ENCODE measurements at regions not wholly inside any gene's neighbourhood (a gene's known extent, or its start where the extent isn't known, plus 50 kb on each side); places are given as distances from the start of the nearest gene placed in this dataset.
A peak's percentile ranks its signal among the peaks of the same experiment; 100 is the strongest.
"Not testable (repeated sequence)": the region's sequence is repeated elsewhere in the genome, so short reads cannot be mapped to it uniquely, and the experiment has no call there.

GRCh38 chr5:58018016-58018415 is 441.9 kb downstream of the PLK2 start:
- intact Hi-C loops (cut with DNase I), result no loop called here
- no peak for DNase-seq

DNA sequence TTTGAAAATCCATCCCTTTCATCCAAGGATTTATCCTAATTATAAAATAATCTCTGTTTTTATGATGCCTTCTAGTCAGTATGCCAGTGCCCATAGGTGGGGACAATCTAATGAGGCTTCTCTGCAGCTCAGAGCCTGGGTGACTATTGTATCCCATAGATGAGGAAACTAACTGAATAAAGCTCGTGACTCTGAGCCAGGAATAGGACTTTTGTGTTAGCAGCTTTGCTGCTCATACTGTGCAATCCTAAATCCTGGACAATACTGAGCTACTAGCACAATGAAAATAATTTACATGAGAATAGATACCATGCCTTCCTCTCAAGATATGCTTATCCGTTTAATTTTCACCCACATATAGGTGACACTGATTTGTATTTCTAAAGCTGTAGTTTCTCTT is 443.0 kb downstream of the PLK2 start:
- no peak for DNase-seq
- intact Hi-C loops (cut with DNase I), result no loop called here

DNA sequence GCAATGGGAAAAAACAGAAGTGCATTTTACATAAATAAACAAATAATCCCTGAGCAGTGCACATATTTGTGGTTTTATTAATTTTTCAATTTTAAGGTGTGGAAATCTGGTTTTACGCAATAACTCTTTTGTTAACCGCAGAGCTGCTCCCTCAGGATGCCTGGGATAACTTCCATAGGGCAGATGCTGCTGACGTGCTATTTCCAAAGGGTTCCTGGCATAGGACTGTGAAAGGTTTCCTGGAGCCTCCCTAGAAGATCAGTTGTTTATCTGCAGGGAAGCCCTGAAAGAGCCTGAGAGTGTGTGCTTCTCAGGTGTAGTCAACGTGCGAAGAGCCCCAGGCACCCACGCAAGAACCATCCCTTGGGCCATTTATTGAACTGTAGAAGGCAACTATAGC is 443.5 kb downstream of the PLK2 start:
- intact Hi-C loops (cut with DNase I), result no loop called here
- no peak for DNase-seq

- intact Hi-C loops (cut with DNase I), result no loop called here
Observed at GRCh38 chr5:58015175-58015574, 444.7 kb downstream of the PLK2 start.

GRCh38 chr5:58013542-58014258 is 446.2 kb downstream of the PLK2 start:
- no peak for DNase-seq
- intact Hi-C loops (cut with DNase I), result no loop called here

More at GRCh38 chr5:58015175-58015574, 444.7 kb downstream of the PLK2 start:
- DNase-seq, result no peak

- no peak for DNase-seq
Observed at GRCh38 chr5:58012801-58013315, 447.0 kb downstream of the PLK2 start.

GRCh38 chr5:58012102-58012501 is 447.8 kb downstream of the PLK2 start:
- DNase-seq, result no peak
- intact Hi-C loops (cut with DNase I), result no loop called here

More at GRCh38 chr5:58012801-58013315, 447.0 kb downstream of the PLK2 start:
- intact Hi-C loops (cut with DNase I), result no loop called here

DNA sequence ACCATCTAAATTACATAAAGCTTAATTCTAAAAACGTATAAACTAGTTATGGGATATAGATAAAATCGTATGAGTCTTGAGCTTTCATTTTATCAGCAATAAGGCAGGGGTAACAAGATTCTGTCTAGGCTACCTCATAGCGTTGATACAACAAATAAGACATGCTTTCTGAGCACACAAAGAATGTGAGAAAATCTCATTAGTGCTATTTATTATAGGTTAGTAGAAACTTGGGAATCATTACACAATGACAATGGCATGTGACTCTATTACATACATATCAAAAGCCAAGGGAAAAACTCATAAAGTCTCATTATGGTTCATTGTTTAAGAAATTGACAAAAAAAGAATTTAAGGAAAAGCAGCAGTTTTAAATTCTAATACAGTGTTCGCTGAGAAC is 448.6 kb downstream of the PLK2 start:
- intact Hi-C loops (cut with DNase I), result no loop called here

DNA sequence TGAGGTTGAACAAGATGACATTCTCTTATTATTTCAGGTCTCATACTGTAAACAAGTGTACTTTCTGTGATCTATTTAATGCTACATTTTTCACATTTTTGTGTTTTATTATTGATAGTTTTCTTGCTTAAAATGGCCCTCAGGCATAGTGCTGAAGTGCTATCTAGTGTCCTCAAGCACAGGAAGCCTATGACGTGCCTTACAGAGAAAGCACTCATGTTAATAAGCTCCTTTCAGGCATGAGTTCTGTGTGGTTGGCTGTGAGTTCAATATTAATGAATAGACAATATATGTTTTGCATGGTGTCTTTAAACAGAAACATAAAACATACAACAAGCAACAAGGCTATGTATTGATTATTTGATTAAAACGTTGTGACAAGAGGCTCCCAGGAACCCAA is 450.1 kb downstream of the PLK2 start:
- no peak for DNase-seq
- intact Hi-C loops (cut with DNase I), result no loop called here

More for the DNA sequence above, 448.6 kb downstream of the PLK2 start:
- DNase-seq, result no peak

DNA sequence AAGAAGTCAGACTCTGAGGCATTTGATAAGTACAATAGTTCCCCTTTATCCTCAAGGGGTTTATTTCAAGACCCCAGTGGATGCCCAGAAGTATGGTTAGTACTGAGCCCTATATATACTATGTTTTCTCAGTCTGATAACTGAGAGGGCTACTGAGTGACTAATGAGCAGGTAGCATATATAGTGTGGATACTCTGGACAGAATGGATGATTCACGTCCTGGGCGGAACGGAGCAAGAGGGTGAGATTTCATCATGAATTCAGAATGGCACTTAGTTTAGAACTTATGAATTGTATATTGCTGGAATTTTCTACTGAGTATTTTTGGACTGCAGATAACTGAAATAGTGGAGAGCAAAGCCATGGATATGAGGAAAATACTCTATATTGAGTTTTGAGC is 457.6 kb downstream of the PLK2 start:
- intact Hi-C loops (cut with DNase I), result no loop called here
- DNase-seq, result no peak

DNA sequence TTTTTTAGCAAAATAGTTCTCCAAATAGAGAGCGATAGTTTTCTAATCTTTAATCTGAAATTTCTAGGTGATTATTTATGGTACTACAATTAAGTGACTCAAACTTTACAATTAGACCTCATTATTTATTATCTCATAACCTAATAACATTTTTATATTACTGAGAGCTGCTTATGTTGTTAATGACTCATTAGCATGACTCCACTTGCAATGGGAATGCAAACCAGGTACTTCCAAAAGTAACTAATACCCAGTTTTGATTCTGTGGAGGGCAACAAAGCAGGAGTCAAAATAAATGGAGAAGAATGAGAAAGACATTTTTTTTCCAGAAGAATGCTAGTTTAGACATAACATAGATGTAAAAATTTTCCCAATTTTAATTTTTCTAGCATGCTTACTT is 466.0 kb downstream of the PLK2 start:
- intact Hi-C loops (cut with DNase I), result no loop called here
- no peak for DNase-seq

DNA sequence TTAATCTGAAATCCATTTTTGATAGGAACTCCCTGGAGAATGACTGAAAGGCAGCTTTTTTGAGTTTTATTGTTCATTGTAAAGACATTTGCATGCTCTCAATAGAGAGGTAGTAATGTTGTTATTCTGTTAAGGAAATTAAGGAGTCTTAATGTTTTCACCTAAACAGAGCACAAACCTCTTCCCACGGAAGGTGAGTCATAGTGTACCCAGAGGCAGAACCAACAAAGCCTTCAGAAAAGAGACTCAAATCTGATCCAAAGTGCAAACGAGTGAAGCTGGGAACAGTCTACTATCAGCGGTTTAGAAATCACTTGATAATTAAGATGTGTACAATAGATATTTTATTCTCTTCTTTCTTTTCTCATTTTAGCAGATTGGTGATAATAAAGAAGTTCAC is 470.5 kb downstream of the PLK2 start:
- intact Hi-C loops (cut with DNase I), result loop anchor here (10.0 kb wide), 1 partner anchor 205 kb away; no protein-coding TSS in a partner anchor
- DNase-seq, result peak in 10 of 42 donors; percentile 6 to 61 (median 19)

GRCh38 chr5:57988813-57989212 is 471.1 kb downstream of the PLK2 start:
- intact Hi-C loops (cut with DNase I), result loop anchor here (10.0 kb wide), 1 partner anchor 204 kb away; no protein-coding TSS in a partner anchor
- peak in 21 of 42 donors; percentile 12 to 70 (median 38) for DNase-seq

DNA sequence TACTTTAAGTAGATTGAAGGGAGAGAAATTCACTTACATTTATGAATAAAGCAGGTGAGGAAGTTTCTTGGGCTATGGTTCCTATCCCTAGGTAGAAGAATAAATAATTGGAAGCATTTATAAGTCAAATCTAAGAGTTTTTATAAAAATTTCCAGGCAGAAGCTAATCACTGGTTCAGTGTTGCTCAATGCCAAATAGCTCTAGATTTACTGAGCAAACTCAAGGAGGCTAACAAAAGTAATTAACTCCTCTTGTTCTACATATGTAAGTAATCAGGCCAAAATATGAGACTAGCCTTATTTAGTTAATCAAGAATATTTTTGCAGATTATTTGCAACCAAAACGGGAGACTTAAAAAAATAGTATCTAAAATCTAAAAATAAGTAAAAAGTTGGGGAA is 472.3 kb downstream of the PLK2 start:
- no peak for DNase-seq
- intact Hi-C loops (cut with DNase I), result loop anchor here (10.0 kb wide), 1 partner anchor 203 kb away; no protein-coding TSS in a partner anchor

- DNase-seq, result peak; percentile 26 to 91 (median 66)
- intact Hi-C loops (cut with DNase I), result loop anchor here (10.0 kb wide), 1 partner anchor 202 kb away; no protein-coding TSS in a partner anchor
Observed at GRCh38 chr5:57986761-57987341, 473.0 kb downstream of the PLK2 start.

DNA sequence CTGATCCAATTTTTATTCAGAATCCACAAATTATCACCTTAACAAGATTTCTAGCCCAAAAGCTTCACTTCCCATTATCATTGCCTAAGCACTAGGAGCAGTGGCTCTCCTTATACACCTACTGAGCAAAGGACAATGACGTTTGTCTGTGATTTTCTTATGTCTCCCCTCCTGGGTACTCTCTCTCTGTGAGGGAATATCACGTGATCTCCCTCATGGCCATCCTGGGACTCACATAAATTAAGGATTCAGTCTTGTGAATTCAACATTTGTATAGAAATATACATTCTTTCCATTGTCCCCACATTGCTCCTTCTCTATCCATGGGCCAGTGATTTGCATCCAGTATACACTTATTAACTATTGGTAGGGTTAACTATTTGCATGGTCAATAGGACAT is 476.5 kb downstream of the PLK2 start:
- intact Hi-C loops (cut with DNase I), result loop anchor here (10.0 kb wide), 1 partner anchor 199 kb away; no protein-coding TSS in a partner anchor

GRCh38 chr5:57979671-57980070 is 480.2 kb downstream of the PLK2 start:
- peak in 32 of 42 donors; percentile 11 to 85 (median 40) for DNase-seq
- intact Hi-C loops (cut with DNase I), result loop anchor here (10.0 kb wide), 1 partner anchor 195 kb away; no protein-coding TSS in a partner anchor

More for the DNA sequence above, 476.5 kb downstream of the PLK2 start:
- DNase-seq, result no peak

- DNase-seq, result no peak
- intact Hi-C loops (cut with DNase I), result no loop called here
Observed at GRCh38 chr5:57976506-57976905, 483.4 kb downstream of the PLK2 start.

DNA sequence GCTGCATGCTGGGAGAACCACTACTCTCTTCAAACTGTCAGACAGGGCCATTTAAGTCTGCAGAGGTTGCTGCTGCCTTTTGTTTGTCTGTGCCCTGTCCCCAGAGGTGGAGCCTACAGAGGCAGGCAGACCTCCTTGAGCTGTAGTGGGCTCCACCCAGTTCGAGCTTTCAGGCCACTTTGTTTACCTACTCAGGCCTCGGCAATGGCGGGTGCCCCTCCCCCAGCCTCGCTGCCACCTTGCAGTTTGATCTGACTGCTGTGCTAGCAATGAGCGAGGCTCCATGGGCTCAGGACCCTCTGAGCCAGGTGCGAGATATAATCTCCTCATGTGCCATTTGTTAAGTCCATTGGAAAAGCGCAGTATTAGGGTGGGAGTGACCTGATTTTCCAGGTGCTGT is 487.8 kb downstream of the PLK2 start:
- intact Hi-C loops (cut with DNase I); DNase-seq: not testable (repeated sequence)

- intact Hi-C loops (cut with DNase I), result no loop called here
- DNase-seq, result no peak
Observed at GRCh38 chr5:57960569-57960968, 478.0 kb upstream of the ACTBL2 start.

Data from head of caudate nucleus (tissue), 42 donors.